Peyer's patch (tissue), 4 donors: ENCODE measurements at regions not wholly inside any gene's neighbourhood (a gene's known extent, or its start where the extent isn't known, plus 50 kb on each side); places are given as distances from the start of the nearest gene placed in this dataset.
"Not testable (repeated sequence)": the region's sequence is repeated elsewhere in the genome, so short reads cannot be mapped to it uniquely, and the experiment has no call there.

Experiments
- DNase-seq, 3 donors: peaks; one replicate each; pipeline ENCODE4 v3.0.0-alpha.2; 2017 to 2019
- H3K27ac ChIP-seq, 4 donors: fragments of 200-600 bp; sonication (generic); one replicate each; pipeline ENCODE4 v1.5.1; 2016 to 2019
- H3K27me3 ChIP-seq, 2 donors: fragments of 200-600 bp; sonication (generic); one replicate each; pipeline ENCODE4 v1.5.1; 2019
- H3K36me3 ChIP-seq, 3 donors: fragments of 200-600 bp; sonication (generic); one replicate each; pipeline ENCODE4 v1.5.1; 2016 to 2019
- H3K4me1 ChIP-seq, 4 donors: fragments of 200-600 bp; sonication (generic); one replicate each; pipeline ENCODE4 v1.5.1; 2016 to 2019
- H3K4me3 ChIP-seq, 4 donors: fragments of 200-600 bp; sonication (generic); 1 replicate in 3 of 4; 2 replicates in 1 of 4; pipeline ENCODE4 v1.5.1; 2016 to 2019; ENCODE audit warnings: mild to moderate bottlenecking in 1 of 4
- H3K9me3 ChIP-seq, 4 donors: fragments of 200-600 bp; sonication (generic); one replicate each; pipeline ENCODE4 v1.5.1; 2016 to 2019; ENCODE audit warnings: mild to moderate bottlenecking in 1 of 4
- POLR2A ChIP-seq, 2 donors: fragments of 450-650 bp; IDR thresholded peaks; one replicate each; pipeline ENCODE4 v1.5.1; 2017; ENCODE audit warnings: antibody characterized with exemption in 2 of 2, mild to moderate bottlenecking in 2 of 2, moderate library complexity in 2 of 2
- TF ChIP-seq, protein P1 (sequence below), 6 experiments: fragments of 450-650 bp in 4 of 6; fragments of 200-600 bp in 2 of 6; sonication (generic) in 1 of 6; IDR thresholded peaks; one replicate each; pipeline ENCODE4 v1.5.1; 2017 to 2019; ENCODE audit warnings: antibody characterized with exemption in 6 of 6, mild to moderate bottlenecking in 3 of 6, moderate library complexity in 1 of 6

DNA sequence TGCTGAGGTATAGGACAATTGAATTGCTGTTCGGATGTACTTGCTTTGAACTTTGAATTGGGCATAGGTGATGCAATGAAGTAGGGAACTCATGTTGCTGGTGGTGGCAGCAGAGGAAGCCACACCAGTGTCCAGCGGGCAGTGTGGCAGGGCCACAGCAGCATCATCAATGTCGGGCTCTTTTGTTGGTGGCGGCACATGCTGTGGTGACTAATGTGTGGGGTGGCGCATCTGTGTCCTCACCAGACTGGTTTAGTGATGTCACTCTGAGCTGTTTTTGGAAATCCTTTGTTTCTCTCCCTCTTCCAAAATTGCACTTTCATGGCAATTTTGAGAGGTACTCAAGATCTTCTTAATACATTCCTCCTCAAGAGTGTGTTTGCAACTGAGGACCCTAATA, 187.6 kb downstream of the ETNK1 start:
- no peak for DNase-seq
- H3K27me3 ChIP-seq = no peaks in the 10 kb centered on the region

DNA sequence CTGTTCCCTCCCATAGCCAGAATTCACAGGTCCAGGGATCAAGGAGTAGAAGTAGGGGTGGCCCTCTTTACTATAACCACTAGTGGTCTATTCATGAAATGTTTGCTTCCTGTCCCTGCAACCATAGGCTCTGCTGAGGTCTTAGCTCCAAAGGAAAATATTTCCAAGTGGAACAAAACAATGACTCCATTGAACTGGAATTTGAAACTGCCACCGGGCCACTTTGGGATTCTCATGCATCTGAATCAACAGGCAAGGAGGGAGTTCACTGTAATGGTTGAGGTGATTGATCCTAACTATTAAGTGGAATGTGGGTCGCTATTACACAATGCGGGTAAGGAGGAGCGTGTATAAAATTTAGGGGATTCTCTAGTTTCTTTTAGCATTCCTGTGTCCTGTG, 197.0 kb downstream of the ETNK1 start:
- no peaks in the 10 kb centered on the region for H3K4me1 ChIP-seq
- no peaks in the 10 kb centered on the region for H3K9me3 ChIP-seq
- DNase-seq = no peak
- H3K36me3 ChIP-seq = no peaks in the 10 kb centered on the region
- H3K27me3 ChIP-seq = no peaks in the 10 kb centered on the region
- H3K27ac ChIP-seq = no peak overlapping the region
- no peak overlapping the region for H3K4me3 ChIP-seq
- no peak for TF ChIP-seq POLR2A (IDR thresholded peaks at IDR 0.05)
- TF ChIP-seq, protein P1, sequence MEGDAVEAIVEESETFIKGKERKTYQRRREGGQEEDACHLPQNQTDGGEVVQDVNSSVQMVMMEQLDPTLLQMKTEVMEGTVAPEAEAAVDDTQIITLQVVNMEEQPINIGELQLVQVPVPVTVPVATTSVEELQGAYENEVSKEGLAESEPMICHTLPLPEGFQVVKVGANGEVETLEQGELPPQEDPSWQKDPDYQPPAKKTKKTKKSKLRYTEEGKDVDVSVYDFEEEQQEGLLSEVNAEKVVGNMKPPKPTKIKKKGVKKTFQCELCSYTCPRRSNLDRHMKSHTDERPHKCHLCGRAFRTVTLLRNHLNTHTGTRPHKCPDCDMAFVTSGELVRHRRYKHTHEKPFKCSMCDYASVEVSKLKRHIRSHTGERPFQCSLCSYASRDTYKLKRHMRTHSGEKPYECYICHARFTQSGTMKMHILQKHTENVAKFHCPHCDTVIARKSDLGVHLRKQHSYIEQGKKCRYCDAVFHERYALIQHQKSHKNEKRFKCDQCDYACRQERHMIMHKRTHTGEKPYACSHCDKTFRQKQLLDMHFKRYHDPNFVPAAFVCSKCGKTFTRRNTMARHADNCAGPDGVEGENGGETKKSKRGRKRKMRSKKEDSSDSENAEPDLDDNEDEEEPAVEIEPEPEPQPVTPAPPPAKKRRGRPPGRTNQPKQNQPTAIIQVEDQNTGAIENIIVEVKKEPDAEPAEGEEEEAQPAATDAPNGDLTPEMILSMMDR (IDR thresholded peaks at IDR 0.05) = no peak

More for the DNA sequence above, 187.6 kb downstream of the ETNK1 start:
- TF ChIP-seq POLR2A (IDR thresholded peaks at IDR 0.05) = no peak
- TF ChIP-seq, protein P1 (IDR thresholded peaks at IDR 0.05) = no peak
- Histone ChIP-seq H3K9me3 (no peaks in the 10 kb centered on the region), H3K4me1 (no peaks in the 10 kb centered on the region), H3K36me3 (no peaks in the 10 kb centered on the region), H3K27ac (no peak overlapping the region), H3K4me3 (no peak overlapping the region)

DNA sequence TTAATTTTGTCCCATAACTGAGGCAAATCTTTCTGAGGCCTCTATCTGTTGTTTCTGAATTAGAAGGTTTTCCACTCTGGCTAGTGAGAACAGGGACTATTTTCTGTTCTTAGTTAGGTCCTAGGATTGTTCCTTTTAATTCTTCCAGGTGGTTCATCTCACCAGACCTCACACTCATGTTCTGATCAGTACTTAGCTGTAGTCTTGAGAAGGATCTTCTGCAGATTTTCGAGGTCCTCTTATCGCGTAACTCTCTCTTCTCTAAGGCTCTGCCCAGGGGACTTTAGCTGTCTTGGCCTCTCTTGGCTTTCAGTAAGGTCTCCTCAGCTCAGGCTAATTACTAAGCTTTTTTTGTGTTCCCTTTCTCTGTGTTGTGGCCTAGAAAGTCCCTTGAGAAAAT, 201.1 kb downstream of the ETNK1 start:
- TF ChIP-seq POLR2A (IDR thresholded peaks at IDR 0.05) = no peak
- TF ChIP-seq, protein P1 (IDR thresholded peaks at IDR 0.05) = no peak
- Histone ChIP-seq H3K27ac (no peak overlapping the region), H3K4me1 (no peaks in the 10 kb centered on the region), H3K9me3 (no peaks in the 10 kb centered on the region), H3K4me3 (no peak overlapping the region), H3K27me3 (no peaks in the 10 kb centered on the region), H3K36me3 (no peaks in the 10 kb centered on the region)
- no peak for DNase-seq

GRCh38 chr12:22826446-22826981, 201.5 kb downstream of the ETNK1 start:
- not testable (repeated sequence) for H3K9me3 ChIP-seq, H3K36me3 ChIP-seq, H3K27ac ChIP-seq, H3K4me3 ChIP-seq, H3K27me3 ChIP-seq, H3K4me1 ChIP-seq, DNase-seq

DNA sequence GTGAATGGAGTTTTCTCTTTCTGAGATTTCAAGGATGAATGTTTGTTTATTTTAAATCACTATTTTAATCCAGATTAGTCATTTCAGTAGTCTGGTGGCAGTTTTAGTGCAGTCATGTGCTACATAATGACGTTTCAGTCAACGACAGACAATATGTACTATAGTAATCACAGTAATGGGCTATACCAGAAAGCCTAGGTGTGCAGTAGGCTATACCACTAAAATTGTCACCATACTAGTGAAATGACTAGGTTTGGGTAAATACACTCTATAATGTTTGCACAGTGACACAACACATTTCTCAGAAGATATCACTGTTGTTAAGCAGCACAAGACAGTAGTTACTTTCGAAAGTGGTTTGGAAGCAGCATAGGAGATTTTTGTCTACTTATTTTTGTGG, 203.1 kb downstream of the ETNK1 start:
- TF ChIP-seq POLR2A (IDR thresholded peaks at IDR 0.05) = no peak
- TF ChIP-seq, protein P1 (IDR thresholded peaks at IDR 0.05) = no peak
- no peaks in the 10 kb centered on the region for H3K36me3 ChIP-seq
- H3K27me3 ChIP-seq = no peaks in the 10 kb centered on the region
- no peaks in the 10 kb centered on the region for H3K4me1 ChIP-seq
- H3K27ac ChIP-seq = no peak overlapping the region
- H3K9me3 ChIP-seq = no peaks in the 10 kb centered on the region
- H3K4me3 ChIP-seq = no peak overlapping the region
- no peak for DNase-seq

DNA sequence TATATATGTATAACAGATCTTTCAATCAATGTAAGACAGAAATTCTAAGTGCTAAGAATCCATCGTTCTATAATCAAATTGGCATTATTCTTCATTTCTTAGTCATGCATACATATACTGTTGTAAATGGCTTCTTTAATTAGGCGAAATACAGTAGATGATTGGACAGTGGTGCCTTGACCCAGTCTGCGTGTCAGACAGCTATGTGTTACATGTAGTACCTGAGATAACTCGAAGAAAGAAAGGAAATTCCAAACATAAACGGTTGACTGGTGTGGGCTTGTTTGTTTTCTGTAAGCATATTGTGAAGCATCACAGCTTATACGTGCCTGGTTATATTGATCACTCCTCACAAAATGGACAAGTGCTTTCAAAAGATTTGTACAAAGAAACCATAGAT, 210.5 kb downstream of the ETNK1 start:
- Histone ChIP-seq H3K27ac (no peak overlapping the region), H3K36me3 (no peaks in the 10 kb centered on the region), H3K4me1 (no peaks in the 10 kb centered on the region), H3K9me3 (no peaks in the 10 kb centered on the region), H3K4me3 (no peak overlapping the region), H3K27me3 (no peaks in the 10 kb centered on the region)
- TF ChIP-seq, protein P1 (IDR thresholded peaks at IDR 0.05) = no peak
- DNase-seq = no peak
